RKO (cell line): ENCODE measurements at regions not wholly inside any gene's neighbourhood (a gene's known extent, or its start where the extent isn't known, plus 50 kb on each side); places are given as distances from the start of the nearest gene placed in this dataset.
"Not testable (repeated sequence)": the region's sequence is repeated elsewhere in the genome, so short reads cannot be mapped to it uniquely, and the experiment has no call there.

Source experiments
- DNase-seq: peaks from one replicate; pipeline ENCODE4 v3.0.0-alpha.2; 2016; ENCODE audit warnings: low spot score

DNA sequence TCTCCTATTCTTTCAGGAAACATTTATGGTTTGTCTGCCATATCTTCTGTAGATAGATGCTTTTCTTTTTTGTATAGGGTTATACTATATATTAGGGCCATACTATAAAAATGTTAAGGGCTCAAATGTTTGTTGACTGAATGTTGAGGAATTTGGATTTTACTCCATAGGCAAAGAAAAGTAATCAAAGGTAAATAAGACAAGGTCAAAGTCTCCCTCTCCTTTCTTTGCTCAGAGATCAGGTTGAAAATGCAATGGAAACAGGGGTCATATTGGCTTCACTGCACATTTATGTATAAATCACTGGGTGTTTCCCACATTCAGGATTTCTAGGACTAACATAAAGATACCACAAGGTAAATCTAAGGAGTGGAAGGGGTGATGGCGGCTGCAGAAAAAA lies 291.4 kb upstream of the FZD8 start:
- DNase-seq: no peak

DNA sequence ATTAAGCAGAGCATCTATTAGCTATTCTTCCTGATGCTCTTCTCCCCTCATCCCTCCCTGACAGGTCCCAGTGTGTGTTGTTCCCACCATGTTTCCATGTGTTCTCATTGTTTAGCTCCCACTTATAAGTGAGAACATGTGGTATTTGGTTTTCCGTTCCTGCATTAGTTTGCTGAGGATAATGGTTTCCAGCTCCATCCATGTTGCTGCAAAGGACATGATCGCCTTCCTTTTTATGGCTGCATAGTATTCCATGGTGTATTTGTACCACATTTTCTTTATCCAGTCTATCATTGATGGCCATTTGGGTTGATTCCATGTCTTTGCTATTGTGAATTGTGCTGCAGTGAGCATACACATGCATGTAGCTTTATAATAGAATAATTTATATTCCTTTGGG lies 287.9 kb upstream of the FZD8 start:
- DNase-seq: not testable (repeated sequence)

DNA sequence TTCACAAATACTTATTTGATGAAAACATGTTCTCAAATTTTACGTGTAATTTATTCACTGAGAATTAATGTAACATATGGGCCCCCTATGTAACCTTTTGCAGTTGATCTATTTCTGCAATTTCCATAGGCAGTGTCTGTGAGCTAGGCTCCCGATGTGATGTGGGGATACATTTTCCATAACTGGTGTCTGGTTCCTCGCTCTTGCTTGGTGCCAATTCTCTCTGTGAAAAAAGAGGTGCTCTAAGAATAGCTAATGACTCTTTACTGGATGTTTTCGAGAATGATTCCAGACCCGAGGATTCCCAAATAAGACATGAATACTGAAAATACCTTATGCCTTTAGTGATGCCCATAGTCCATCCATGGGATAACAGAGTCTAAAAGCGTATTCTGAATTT lies 286.7 kb upstream of the FZD8 start:
- no peak for DNase-seq

DNA sequence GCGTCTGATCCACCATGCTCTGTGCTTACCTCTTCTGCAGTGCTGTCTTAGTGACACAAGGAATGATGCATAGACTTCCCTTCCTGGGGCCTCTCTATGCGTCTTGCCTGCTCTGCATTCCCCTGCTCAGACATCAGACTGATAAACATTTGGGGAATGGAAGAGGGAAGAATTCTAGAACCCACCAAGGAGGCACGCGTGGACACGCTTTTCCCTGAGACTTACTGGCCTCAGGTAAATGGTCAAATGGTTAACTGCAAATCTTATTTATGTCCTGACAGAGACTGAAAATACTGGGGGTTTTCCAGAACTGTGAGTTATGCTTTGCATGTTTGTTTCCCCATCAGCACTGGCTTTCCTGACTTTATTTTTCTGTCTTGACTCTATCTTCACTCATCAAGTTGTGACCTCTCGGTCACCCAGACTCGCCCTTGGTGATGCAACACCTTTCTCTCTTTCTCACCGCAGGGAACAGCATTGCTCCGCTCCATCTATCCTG lies 285.9 kb upstream of the FZD8 start:
- no peak for DNase-seq

DNA sequence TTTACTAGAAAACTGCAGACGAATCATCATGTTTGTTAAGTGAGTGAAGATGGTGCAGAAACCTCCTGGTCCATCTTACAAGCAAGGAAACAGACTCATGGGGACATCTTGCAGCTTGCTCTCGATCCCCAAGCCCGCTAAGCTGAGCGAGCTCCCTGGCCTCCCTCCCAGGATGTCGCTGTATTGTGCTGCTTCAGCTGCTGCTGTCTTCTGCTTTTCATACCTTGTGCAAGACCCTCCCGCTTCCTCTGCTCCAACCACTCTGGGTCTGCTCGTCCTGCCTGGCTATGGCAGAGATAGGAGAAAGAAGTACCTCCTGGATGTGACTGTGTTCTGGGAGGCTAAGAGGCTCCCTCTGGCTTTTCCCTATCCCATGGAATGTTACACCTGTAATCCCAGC lies 285.2 kb upstream of the FZD8 start:
- DNase-seq: no peak

DNA sequence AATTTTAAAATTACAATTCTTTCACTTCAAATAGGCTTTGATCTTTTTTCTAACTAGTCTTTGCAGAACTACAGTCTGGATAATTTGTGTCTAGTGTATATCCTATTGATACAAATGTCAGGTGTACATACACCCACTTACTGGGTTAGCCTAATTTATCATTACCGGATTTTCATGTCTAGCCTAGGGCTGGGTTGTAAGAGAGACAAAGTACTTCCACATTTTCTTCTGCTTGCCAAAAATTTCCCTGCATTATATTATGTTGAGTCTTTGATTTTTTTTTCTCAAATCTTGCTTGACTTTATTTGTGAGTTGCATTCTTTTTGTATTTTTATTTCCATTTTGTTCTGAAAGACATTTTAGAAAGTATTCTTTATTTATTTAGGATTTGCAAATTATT lies 284.8 kb upstream of the FZD8 start:
- no peak for DNase-seq

DNA sequence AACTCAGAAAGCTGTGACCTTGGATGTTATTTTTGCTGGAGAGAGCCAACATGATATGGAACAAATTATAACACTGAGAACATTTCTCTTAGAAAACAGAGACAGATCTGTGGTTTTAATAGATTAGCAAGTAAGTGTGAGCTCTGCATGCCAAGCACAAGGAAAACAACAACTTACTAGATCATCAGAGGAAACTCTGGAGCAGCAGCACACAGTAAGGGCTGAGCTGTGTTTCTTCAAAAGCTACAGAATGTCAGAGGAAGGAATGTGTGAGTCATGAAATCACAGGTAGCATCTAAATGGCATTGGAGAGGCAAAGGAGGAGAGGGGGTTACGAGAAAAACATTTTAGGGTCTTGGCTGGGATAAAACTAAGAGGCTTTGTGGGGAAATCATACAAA lies 283.4 kb upstream of the FZD8 start:
- DNase-seq: no peak

DNA sequence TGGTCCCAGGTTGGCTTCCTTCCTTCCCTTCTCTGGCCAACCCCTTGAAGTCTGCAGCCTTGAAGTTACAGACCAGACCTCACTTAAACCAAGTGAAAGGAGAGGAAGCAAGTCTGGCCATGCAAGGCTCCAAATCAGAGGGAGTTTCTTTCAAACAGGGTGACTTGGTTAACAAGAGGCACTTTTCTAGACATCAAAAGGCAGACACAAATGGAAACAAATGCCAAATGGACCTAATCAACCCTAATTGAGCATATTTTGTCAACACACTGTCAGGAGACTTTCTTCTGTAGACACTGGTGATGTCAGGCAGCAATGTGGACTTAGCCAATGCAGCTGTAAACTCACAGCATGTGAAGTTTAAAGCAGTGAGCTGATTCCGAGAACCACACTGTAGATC lies 282.7 kb upstream of the FZD8 start:
- DNase-seq: no peak

DNA sequence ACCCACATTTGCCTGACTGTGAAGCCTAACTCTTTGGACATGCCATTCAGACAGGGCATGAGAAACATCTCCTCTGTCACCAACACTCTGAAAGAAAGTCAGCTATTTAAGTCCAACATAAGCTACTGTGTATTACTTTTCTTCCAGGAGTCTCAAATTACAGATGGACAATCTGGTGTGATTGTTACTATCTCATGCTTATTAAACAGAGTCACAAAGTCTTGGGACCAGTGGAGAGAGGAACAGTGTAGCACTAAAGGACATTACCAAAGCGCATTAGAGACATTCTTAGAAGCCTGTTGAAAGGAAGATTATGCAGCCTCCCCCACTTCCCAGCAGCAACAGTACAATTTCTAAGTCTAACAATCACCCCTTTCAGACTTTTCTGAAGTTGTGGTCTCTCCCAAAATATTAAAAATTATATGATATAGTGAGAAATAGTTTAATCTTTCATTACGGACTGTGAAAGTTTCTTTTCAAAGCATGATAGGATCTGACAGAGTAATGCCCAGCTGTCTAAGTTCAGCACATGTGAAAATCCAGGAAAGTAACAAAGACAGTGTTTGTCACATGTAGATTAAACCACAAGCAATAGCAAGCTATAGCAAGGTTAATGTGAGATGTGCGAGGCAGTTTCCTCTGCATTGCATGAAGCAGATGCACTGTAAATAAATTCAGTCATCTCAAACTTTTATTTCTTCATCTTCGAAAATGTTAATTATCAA lies 280.9 kb upstream of the FZD8 start:
- no peak for DNase-seq

DNA sequence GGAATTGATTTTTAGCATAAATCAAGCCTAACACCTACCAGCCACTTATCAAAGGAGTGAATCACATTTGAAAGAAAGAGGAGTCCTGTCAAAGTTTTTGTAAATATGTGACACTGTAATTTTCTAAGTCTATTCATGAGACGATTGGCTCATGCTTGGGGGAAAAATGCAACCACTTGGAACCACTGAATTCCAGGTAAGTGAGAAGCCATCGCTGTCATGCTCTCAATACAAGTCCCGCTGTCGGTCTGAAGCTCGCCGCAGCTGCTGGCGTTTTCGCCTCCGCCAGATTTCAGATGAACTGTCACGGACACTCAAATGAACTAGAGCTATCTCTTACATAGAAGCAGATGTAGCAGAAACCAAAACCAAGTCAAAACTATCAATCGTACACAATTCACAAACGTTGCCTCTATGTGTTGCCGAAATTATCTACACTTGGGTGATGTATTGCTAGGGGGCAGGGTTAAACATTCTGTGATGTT lies 279.8 kb upstream of the FZD8 start:
- DNase-seq: no peak

DNA sequence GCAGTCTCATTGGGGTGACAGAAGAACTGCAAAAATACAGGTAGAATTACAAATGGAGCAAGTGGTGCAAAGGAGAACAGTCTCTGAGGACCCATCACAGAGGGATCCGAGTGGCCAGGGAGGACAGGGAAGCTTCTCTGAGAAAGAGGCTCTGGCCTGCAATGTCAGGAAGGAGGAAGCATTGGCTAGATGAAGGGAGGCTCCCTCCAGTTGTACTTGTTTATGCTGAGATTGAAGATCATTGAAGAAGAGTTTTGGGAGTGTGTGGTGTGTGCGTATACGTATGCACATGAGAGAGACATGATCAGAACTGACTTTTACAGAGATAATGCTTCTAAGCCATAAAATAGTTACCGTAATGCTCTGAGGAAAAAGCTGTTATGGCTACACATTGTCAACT lies 274.7 kb upstream of the FZD8 start:
- DNase-seq: no peak

DNA sequence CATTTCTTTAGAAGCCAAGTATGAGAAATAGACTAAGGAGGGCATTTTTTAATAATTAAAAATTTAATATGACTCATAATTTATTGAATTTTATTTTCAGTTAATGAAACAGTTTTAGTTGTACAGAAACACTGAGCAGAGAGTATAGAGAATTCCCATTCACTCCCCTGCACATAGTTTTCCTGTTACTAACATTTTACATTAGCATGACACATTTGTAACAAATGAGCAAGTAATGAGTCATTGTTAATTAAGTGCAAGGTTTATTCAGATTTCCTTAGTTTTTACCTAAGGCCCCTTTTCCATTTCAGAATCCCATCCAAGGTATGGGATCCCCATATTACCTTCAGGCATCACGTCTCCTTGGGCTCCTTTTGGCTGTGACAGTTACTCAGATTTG lies 271.5 kb upstream of the FZD8 start:
- peak; percentile 64 for DNase-seq

DNA sequence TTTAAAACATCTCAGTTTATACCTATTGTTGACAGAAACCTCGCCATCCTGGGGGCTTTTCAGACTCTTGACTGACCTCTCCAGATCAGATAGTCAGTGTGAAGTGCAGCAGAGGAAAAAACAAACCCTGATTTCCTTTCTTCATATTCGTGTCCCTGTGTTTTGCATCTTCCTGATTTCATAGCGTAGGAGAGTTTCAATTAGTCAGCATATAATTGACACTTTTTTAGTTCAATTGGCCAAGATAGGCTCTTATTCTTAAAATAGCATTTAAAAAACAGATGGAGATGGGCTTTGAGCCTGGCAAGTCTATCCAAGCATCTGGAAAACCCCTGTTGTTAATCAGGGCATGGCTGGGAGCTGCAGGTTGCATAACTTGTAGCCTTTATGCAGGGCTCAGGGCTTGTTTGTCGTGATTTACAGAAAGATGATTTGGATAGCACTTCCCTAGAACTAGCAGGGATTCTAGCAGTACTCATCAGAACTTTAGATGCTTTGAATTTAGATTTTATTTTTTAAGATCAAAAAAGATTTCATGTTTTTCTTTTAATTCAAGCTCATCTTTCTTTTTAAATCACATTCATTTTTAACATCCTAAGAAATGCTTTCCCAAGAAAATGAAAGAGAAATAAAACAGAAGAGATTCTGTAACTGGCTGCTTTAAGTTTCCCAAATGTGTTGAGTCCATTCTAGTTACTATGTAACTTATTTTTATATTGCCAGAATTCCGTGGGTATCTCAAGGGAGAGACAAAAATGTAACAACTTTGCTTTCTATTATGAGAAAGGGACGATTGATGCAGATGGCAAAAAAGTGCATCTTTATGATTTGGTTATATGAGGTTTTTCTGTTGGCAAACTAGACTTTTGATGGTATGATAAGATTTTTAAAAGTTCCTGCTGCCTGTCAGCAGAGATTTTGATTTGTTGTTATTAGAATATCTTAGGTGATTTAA lies 270.8 kb upstream of the FZD8 start:
- no peak for DNase-seq

DNA sequence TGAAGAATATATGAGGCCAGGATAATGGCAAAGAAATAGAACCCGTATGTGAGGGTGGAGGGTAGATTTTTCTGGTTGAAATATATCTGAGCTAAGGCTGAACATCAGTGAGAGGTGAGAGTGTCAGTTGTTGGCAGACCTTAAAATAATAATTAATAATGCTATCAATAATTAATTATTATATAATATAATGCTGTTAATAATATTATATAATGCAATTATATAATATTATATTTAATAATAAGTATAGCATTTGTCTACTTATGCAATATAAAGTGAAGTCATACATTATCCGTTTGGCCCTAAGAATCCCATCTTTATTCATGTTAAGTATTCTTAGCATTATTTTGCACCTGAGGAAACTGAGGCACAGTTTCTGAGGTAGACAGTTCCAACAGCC lies 269.9 kb upstream of the FZD8 start:
- DNase-seq: no peak

DNA sequence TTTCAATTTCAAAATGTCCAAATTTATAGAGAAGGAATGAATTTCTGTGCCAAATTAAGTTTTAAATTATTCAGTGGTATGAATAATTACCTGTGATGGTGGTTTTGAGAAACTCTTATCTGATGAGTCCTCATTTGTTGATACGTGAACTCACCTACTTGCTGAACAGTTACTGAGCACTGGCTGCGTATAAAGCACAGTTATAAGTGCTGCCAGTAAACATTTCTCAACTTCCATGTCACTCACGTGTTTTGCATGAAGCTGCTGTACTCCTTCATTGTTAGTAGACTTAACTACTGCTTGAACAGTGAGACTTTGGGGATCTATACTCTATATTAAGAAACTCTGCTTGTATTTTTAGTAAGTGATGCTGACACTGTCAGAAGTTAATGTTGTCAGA lies 269.1 kb upstream of the FZD8 start:
- no peak for DNase-seq

DNA sequence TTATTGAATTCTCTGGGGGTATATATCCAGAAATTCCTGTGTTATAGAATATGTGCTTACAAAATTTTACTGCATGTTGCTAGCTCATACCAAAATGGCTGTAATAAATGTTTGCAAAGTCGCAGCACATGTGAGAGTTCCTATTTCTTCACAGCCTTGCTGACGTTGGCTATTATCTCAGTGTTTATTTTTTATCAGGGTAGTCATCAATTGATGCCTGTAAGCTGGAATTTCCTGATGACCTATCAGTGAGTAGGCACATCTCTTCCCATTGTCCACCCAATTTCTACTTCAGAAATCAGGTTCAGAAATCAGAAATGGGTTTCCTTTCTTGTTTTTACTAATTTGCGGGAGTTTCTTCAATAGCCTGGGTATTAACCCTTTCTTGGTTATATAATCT lies 268.1 kb upstream of the FZD8 start:
- peak; percentile 52 for DNase-seq

DNA sequence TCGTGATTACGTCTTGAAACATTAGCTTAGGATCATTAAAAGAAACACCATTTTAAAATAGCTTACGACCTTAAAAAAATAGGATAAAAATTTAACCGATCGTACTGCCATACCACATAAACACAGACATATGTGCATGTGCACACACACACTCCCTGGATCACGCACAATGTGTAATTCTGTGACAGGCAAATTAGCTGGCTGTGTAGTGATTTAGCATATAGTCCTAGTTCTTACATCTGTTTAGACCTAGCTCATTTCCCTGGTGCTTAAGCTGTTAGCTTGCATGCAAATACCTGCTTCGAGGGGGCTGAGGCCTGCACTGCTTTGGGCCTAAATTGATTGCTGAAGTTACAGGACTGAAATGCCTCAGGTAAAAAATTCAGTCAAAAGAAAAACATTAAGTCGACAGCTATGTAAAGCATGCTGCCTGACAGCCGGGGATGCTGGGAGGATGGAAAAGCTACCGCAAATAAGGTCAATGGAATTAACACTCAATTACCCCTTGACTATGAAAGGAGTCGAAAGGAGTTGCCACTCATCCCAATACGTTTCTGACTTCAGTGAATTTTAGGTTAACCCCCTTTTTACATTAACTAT lies 267.1 kb upstream of the FZD8 start:
- DNase-seq: no peak

DNA sequence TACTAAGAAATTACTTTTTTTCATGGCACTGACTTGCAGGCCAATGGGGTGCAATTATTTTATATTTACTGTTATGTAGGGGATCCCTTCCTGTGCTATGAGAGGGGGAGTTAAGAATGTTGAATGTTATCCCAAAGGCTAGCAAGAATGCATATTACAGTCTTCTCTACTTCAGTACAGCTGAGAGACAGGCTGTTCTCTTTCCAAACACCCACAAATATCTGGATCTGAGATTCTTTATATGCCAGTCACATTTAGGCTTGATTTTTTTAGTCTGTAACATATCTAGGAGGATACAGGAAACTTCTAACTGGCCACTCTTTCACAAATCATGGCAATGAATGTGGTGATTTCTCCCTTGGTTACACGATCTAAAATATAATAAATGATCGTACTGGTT lies 266.4 kb upstream of the FZD8 start:
- DNase-seq: no peak

DNA sequence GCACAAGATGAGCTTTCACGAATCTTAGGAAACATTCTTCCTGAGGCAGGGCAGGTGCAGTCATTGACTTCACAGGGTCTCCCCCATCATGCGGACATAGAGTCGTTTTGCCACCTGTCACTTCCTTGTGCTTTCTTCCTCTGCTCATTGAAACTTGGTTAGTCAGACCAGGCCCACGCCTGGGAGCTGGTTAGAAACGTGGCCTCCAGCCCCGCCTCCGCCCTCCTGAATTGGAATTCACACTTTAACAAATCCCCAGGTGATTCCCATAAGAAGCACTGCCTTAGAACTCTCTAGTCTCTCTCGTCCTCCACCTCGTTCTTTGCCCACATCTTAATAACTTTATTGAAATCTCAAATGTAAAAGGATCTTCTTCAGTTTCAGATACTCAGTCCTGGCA lies 265.5 kb upstream of the FZD8 start:
- no peak for DNase-seq

DNA sequence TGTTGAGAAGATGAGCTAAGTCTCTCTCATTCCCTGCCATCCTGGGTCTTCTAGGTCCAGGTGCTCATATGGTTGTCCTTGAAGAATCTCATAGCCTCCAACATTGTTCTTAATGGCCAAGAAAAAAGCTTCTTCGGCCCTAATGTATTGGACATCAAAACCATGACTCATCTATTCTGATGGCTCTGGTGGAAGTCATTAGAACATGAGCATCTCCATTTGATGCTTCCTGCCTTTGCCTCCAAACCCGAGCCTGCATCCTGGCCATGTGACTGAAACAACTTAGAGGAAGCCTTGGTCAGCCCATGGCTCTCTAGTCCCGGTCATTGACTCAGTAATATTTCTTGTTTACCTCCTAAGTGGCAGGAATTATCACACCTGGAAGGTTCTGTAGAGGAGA lies 264.1 kb upstream of the FZD8 start:
- no peak for DNase-seq

DNA sequence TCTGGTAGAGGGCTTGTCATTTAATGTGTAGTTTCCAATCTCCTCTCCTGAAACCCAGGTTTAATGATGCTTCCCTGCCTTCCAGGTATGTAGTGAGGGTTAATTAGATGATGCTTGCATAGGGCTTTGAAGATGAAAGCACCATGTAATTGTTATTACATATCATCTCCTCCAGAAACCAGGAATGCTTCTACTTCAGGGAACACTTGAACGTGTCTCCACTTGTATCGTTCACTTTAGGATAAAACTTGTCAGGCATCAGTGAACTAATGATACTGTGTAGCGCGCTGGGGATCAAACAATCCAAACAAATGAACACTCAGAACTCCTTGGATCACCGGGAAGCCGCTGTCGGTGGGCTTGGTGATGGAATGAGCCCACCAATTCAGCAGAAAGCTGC lies 260.9 kb upstream of the FZD8 start:
- DNase-seq: no peak

DNA sequence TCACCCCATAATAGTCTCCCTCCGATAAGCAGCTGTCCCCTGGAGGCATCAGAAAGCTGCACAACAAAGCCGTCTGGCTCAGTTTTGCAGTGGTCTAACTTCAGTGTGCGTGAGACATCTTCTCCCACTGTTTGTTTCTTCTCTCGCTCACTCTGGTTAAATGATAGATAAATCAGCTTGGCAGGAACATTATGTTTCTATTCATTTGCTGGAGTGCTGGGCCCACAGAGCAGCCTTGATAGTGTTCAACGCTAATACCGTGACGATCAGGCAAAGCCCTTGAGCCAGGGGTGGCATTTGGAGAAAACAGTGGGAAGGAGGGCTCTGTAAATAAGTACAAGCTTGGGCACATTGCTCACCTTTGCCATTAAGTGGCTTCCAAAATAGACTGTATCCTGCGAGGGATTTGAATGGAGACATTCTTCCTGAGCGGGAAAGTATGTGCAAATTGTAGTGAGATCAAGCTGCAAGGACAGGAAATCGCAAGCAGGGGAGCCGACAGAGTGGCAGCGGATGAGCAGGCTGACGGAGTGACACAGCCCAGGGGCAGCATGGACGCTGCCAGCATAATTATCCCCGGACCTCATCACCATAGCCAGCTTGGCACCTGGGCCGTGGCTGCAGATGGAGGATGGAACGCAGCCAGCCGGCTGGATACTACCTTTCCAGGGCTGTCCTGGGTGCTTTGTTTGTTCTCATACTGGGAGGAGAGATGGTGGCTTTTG lies 256.8 kb upstream of the FZD8 start:
- DNase-seq: no peak
